Erythroblast (primary cell): ENCODE measurements at regions not wholly inside any gene's neighbourhood (a gene's known extent, or its start where the extent isn't known, plus 50 kb on each side); places are given as distances from the start of the nearest gene placed in this dataset.

ENCODE experiments used
- GATA1 ChIP-seq: IDR thresholded peaks from 2 replicates; pipeline ENCODE4 v1.6.1; 2011; ENCODE audit warnings: low read depth, mild to moderate bottlenecking, control low read depth, low read length, moderate library complexity
- POLR2A ChIP-seq: IDR thresholded peaks from 2 replicates; pipeline ENCODE4 v1.6.1; 2011; ENCODE audit warnings: mild to moderate bottlenecking, low read length

DNA sequence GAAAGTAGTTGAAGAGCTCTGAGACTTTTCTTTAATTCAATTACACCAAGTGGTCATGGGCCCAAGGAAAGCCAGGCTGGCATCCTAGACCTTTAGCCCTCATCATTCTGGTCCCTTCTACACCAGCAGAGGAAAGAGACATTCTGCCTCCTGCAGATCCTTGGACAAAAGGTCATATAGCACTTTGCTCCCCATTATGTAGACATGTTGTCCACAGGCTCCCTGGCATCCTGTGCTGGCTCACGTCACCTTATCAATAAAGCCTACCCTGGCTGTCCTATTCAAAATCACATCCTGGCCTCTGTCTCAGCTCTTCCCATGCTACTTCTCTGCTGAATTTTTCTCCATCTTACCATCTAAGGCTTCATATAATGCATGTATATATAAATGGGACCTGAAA is 61.6 kb upstream of the MAF start:
- TF ChIP-seq POLR2A (no peak), GATA1 (no peak)
